ENCODE measurements at regions not wholly inside any gene's neighbourhood (a gene's known extent, or its start where the extent isn't known, plus 50 kb on each side); places are given as distances from the start of the nearest gene placed in this dataset.

- no peak overlapping the region for H3K4me3 ChIP-seq (ENCODE audit: low read depth in 1 of 2, low read length in 2 of 2)
- no peaks in the 10 kb centered on the region for H3K36me3 ChIP-seq (ENCODE audit: control insufficient read depth in 2 of 2, insufficient read depth in 2 of 2, low read length in 1 of 2)
- H3K27ac ChIP-seq (ENCODE audit: low read depth in 2 of 2, low read length in 1 of 2): no peak overlapping the region
- no peaks in the 10 kb centered on the region for H3K27me3 ChIP-seq (ENCODE audit: control insufficient read depth in 1 of 2, insufficient read depth in 2 of 2, low read length in 2 of 2)
- no peaks in the 10 kb centered on the region for H3K9me3 ChIP-seq (ENCODE audit: control insufficient read depth in 2 of 2, insufficient read depth in 1 of 2, low read depth in 1 of 2, low read length in 1 of 2)
- H3K4me1 ChIP-seq (ENCODE audit: control insufficient read depth in 2 of 2, insufficient read depth in 2 of 2, low read length in 1 of 2): no peaks in the 10 kb centered on the region
These were observed 628.3 kb upstream of the CHORDC1 start for GRCh38 chr11:90851196-90851595.

GRCh38 chr11:90849312-90849711 lies 626.5 kb upstream of the CHORDC1 start:
- Histone ChIP-seq H3K4me1 (ENCODE audit: control insufficient read depth in 2 of 2, insufficient read depth in 2 of 2, low read length in 1 of 2) (no peaks in the 10 kb centered on the region), H3K36me3 (ENCODE audit: control insufficient read depth in 2 of 2, insufficient read depth in 2 of 2, low read length in 1 of 2) (no peaks in the 10 kb centered on the region), H3K9me3 (ENCODE audit: control insufficient read depth in 2 of 2, insufficient read depth in 1 of 2, low read depth in 1 of 2, low read length in 1 of 2) (no peaks in the 10 kb centered on the region), H3K27me3 (ENCODE audit: control insufficient read depth in 1 of 2, insufficient read depth in 2 of 2, low read length in 2 of 2) (no peaks in the 10 kb centered on the region), H3K4me3 (ENCODE audit: low read depth in 1 of 2, low read length in 2 of 2) (no peak overlapping the region), H3K27ac (ENCODE audit: low read depth in 2 of 2, low read length in 1 of 2) (no peak overlapping the region)
- WGBS, 2 donors: 90% methylated on average over 4 of the region's 4 CpGs

- H3K4me1 ChIP-seq (ENCODE audit: control insufficient read depth in 2 of 2, insufficient read depth in 2 of 2, low read length in 1 of 2): no peaks in the 10 kb centered on the region
- H3K9me3 ChIP-seq (ENCODE audit: control insufficient read depth in 2 of 2, insufficient read depth in 1 of 2, low read depth in 1 of 2, low read length in 1 of 2): no peaks in the 10 kb centered on the region
- WGBS, 2 donors: 76 to 94% methylated on average over 1 of the region's 1 CpG
- no peaks in the 10 kb centered on the region for H3K36me3 ChIP-seq (ENCODE audit: control insufficient read depth in 2 of 2, insufficient read depth in 2 of 2, low read length in 1 of 2)
- H3K27ac ChIP-seq (ENCODE audit: low read depth in 2 of 2, low read length in 1 of 2): no peak overlapping the region
- no peak overlapping the region for H3K4me3 ChIP-seq (ENCODE audit: low read depth in 1 of 2, low read length in 2 of 2)
- H3K27me3 ChIP-seq (ENCODE audit: control insufficient read depth in 1 of 2, insufficient read depth in 2 of 2, low read length in 2 of 2): no peaks in the 10 kb centered on the region
These were observed 624.5 kb upstream of the CHORDC1 start for GRCh38 chr11:90847268-90847886.

GRCh38 chr11:90846628-90847027 lies 623.8 kb upstream of the CHORDC1 start:
- Histone ChIP-seq H3K36me3 (ENCODE audit: control insufficient read depth in 2 of 2, insufficient read depth in 2 of 2, low read length in 1 of 2) (no peaks in the 10 kb centered on the region), H3K4me3 (ENCODE audit: low read depth in 1 of 2, low read length in 2 of 2) (no peak overlapping the region), H3K27ac (ENCODE audit: low read depth in 2 of 2, low read length in 1 of 2) (no peak overlapping the region), H3K9me3 (ENCODE audit: control insufficient read depth in 2 of 2, insufficient read depth in 1 of 2, low read depth in 1 of 2, low read length in 1 of 2) (no peaks in the 10 kb centered on the region), H3K27me3 (ENCODE audit: control insufficient read depth in 1 of 2, insufficient read depth in 2 of 2, low read length in 2 of 2) (no peaks in the 10 kb centered on the region), H3K4me1 (ENCODE audit: control insufficient read depth in 2 of 2, insufficient read depth in 2 of 2, low read length in 1 of 2) (no peaks in the 10 kb centered on the region)
- 53 to 66% methylated on average over 3 of the region's 3 CpGs for WGBS, 2 donors

- H3K27ac ChIP-seq (ENCODE audit: low read depth in 2 of 2, low read length in 1 of 2): no peak overlapping the region
- WGBS, 2 donors: 76 to 80% methylated on average over 2 of the region's 2 CpGs
- no peaks in the 10 kb centered on the region for H3K4me1 ChIP-seq (ENCODE audit: control insufficient read depth in 2 of 2, insufficient read depth in 2 of 2, low read length in 1 of 2)
- H3K36me3 ChIP-seq (ENCODE audit: control insufficient read depth in 2 of 2, insufficient read depth in 2 of 2, low read length in 1 of 2): no peaks in the 10 kb centered on the region
- no peaks in the 10 kb centered on the region for H3K27me3 ChIP-seq (ENCODE audit: control insufficient read depth in 1 of 2, insufficient read depth in 2 of 2, low read length in 2 of 2)
- no peak overlapping the region for H3K4me3 ChIP-seq (ENCODE audit: low read depth in 1 of 2, low read length in 2 of 2)
- H3K9me3 ChIP-seq (ENCODE audit: control insufficient read depth in 2 of 2, insufficient read depth in 1 of 2, low read depth in 1 of 2, low read length in 1 of 2): no peaks in the 10 kb centered on the region
These were observed 623.0 kb upstream of the CHORDC1 start for GRCh38 chr11:90845799-90846198.

- Histone ChIP-seq H3K9me3 (ENCODE audit: control insufficient read depth in 2 of 2, insufficient read depth in 1 of 2, low read depth in 1 of 2, low read length in 1 of 2) (no peaks in the 10 kb centered on the region), H3K27ac (ENCODE audit: low read depth in 2 of 2, low read length in 1 of 2) (no peak overlapping the region), H3K4me1 (ENCODE audit: control insufficient read depth in 2 of 2, insufficient read depth in 2 of 2, low read length in 1 of 2) (no peaks in the 10 kb centered on the region), H3K4me3 (ENCODE audit: low read depth in 1 of 2, low read length in 2 of 2) (no peak overlapping the region), H3K27me3 (ENCODE audit: control insufficient read depth in 1 of 2, insufficient read depth in 2 of 2, low read length in 2 of 2) (no peaks in the 10 kb centered on the region), H3K36me3 (ENCODE audit: control insufficient read depth in 2 of 2, insufficient read depth in 2 of 2, low read length in 1 of 2) (no peaks in the 10 kb centered on the region)
- 53 to 61% methylated on average over 1 of the region's 1 CpG for WGBS, 2 donors
These were observed 622.3 kb upstream of the CHORDC1 start for GRCh38 chr11:90845126-90845525.

GRCh38 chr11:90844041-90844440 lies 621.2 kb upstream of the CHORDC1 start:
- no peak overlapping the region for H3K27ac ChIP-seq (ENCODE audit: low read depth in 2 of 2, low read length in 1 of 2)
- WGBS, 2 donors: 84 to 89% methylated on average over 3 of the region's 3 CpGs
- H3K36me3 ChIP-seq (ENCODE audit: control insufficient read depth in 2 of 2, insufficient read depth in 2 of 2, low read length in 1 of 2): no peaks in the 10 kb centered on the region
- H3K4me1 ChIP-seq (ENCODE audit: control insufficient read depth in 2 of 2, insufficient read depth in 2 of 2, low read length in 1 of 2): no peaks in the 10 kb centered on the region
- no peaks in the 10 kb centered on the region for H3K27me3 ChIP-seq (ENCODE audit: control insufficient read depth in 1 of 2, insufficient read depth in 2 of 2, low read length in 2 of 2)
- H3K9me3 ChIP-seq (ENCODE audit: control insufficient read depth in 2 of 2, insufficient read depth in 1 of 2, low read depth in 1 of 2, low read length in 1 of 2): no peaks in the 10 kb centered on the region
- no peak overlapping the region for H3K4me3 ChIP-seq (ENCODE audit: low read depth in 1 of 2, low read length in 2 of 2)

GRCh38 chr11:90842681-90843080 lies 619.8 kb upstream of the CHORDC1 start:
- Histone ChIP-seq H3K27ac (ENCODE audit: low read depth in 2 of 2, low read length in 1 of 2) (no peak overlapping the region), H3K4me3 (ENCODE audit: low read depth in 1 of 2, low read length in 2 of 2) (no peak overlapping the region), H3K4me1 (ENCODE audit: control insufficient read depth in 2 of 2, insufficient read depth in 2 of 2, low read length in 1 of 2) (no peaks in the 10 kb centered on the region), H3K36me3 (ENCODE audit: control insufficient read depth in 2 of 2, insufficient read depth in 2 of 2, low read length in 1 of 2) (no peaks in the 10 kb centered on the region), H3K27me3 (ENCODE audit: control insufficient read depth in 1 of 2, insufficient read depth in 2 of 2, low read length in 2 of 2) (no peaks in the 10 kb centered on the region), H3K9me3 (ENCODE audit: control insufficient read depth in 2 of 2, insufficient read depth in 1 of 2, low read depth in 1 of 2, low read length in 1 of 2) (no peaks in the 10 kb centered on the region)

GRCh38 chr11:90840071-90840470 lies 617.2 kb upstream of the CHORDC1 start:
- H3K9me3 ChIP-seq (ENCODE audit: control insufficient read depth in 2 of 2, insufficient read depth in 1 of 2, low read depth in 1 of 2, low read length in 1 of 2): no peaks in the 10 kb centered on the region
- no peak overlapping the region for H3K27ac ChIP-seq (ENCODE audit: low read depth in 2 of 2, low read length in 1 of 2)
- no peak overlapping the region for H3K4me3 ChIP-seq (ENCODE audit: low read depth in 1 of 2, low read length in 2 of 2)
- H3K4me1 ChIP-seq (ENCODE audit: control insufficient read depth in 2 of 2, insufficient read depth in 2 of 2, low read length in 1 of 2): no peaks in the 10 kb centered on the region
- no peaks in the 10 kb centered on the region for H3K27me3 ChIP-seq (ENCODE audit: control insufficient read depth in 1 of 2, insufficient read depth in 2 of 2, low read length in 2 of 2)
- no peaks in the 10 kb centered on the region for H3K36me3 ChIP-seq (ENCODE audit: control insufficient read depth in 2 of 2, insufficient read depth in 2 of 2, low read length in 1 of 2)
- 72 to 76% methylated on average over 2 of the region's 2 CpGs for WGBS, 2 donors

- H3K4me3 ChIP-seq (ENCODE audit: low read depth in 1 of 2, low read length in 2 of 2): no peak overlapping the region
- 38 to 39% methylated on average over 1 of the region's 1 CpG for WGBS, 2 donors
- H3K27ac ChIP-seq (ENCODE audit: low read depth in 2 of 2, low read length in 1 of 2): no peak overlapping the region
- no peaks in the 10 kb centered on the region for H3K4me1 ChIP-seq (ENCODE audit: control insufficient read depth in 2 of 2, insufficient read depth in 2 of 2, low read length in 1 of 2)
- H3K9me3 ChIP-seq (ENCODE audit: control insufficient read depth in 2 of 2, insufficient read depth in 1 of 2, low read depth in 1 of 2, low read length in 1 of 2): no peaks in the 10 kb centered on the region
- no peaks in the 10 kb centered on the region for H3K36me3 ChIP-seq (ENCODE audit: control insufficient read depth in 2 of 2, insufficient read depth in 2 of 2, low read length in 1 of 2)
- H3K27me3 ChIP-seq (ENCODE audit: control insufficient read depth in 1 of 2, insufficient read depth in 2 of 2, low read length in 2 of 2): no peaks in the 10 kb centered on the region
These were observed 613.2 kb upstream of the CHORDC1 start for GRCh38 chr11:90836031-90836430.

All from esophagus (tissue), 2 donors.